OCI-LY1 (cell line): ENCODE measurements at regions not wholly inside any gene's neighbourhood (a gene's known extent, or its start where the extent isn't known, plus 50 kb on each side); places are given as distances from the start of the nearest gene placed in this dataset.

ENCODE experiments used
- CTCF ChIP-seq: fragments of 200-600 bp; sonication (generic), shearing (Covaris generic); IDR thresholded peaks from 2 replicates; pipeline ENCODE4 v1.5.1; 2017; ENCODE audit warnings: mild to moderate bottlenecking, antibody characterized with exemption, low read length, moderate library complexity, mixed read lengths
- EZH2 ChIP-seq: fragments of 200-600 bp; sonication (generic), shearing (Covaris generic); IDR thresholded peaks from 2 replicates; pipeline ENCODE4 v1.8.0; 2017; ENCODE audit warnings: borderline replicate concordance, mixed run types, mild to moderate bottlenecking, antibody characterized with exemption, low read length, moderate library complexity, mixed read lengths

DNA sequence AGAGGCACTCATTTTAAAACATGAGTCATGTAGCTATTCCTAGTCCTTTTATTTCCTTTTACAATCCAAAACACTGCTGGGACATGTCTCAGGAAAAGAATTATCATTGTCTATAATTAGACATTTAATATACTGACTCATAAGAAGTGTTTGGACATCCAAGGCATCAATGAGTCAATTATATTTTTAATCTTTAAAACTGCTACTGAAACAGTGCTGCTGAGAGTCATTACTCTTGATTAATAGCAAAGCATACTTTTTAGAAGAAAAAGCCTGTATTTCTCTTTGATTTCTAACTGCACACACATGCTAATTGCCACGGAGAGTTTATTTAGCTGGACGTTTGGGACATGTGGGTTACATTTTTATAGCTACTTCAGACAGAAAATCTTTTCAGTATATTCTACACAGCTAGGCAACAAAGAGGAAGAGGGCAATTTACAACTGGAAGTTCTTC is 1249.0 kb upstream of the CDH18 start:
- TF ChIP-seq CTCF (no peak), EZH2 (no peak)
